Pancreas (tissue), 10 donors: ENCODE measurements at regions not wholly inside any gene's neighbourhood (a gene's known extent, or its start where the extent isn't known, plus 50 kb on each side); places are given as distances from the start of the nearest gene placed in this dataset.
A peak's percentile ranks its signal among the peaks of the same experiment; 100 is the strongest.

Experiments used
- ATAC-seq, 4 donors: fragments of 200-7000 bp; cut with Tn5 transposase; one replicate each; pipeline versions ENCODE4 v1.8.0 to v1.9.1; 2020; ENCODE audit warnings: mild to moderate bottlenecking in 4 of 4, moderate library complexity in 4 of 4
- DNase-seq, 6 donors: peaks; one replicate each; pipeline ENCODE4 v3.0.0-alpha.2; 2020
- FAIRE-seq: peaks from 2 replicates; lab custom pipeline; 2012; peaks lifted over from hg19 to GRCh38; lab: Jason Lieb, UNC
- H3K27ac ChIP-seq, 4 donors: fragments of 200-600 bp; sonication (generic); 1 replicate in 3 of 4; 2 replicates in 1 of 4; pipeline versions ENCODE4 v1.5.0 to v1.8.0; 2020
- H3K27me3 ChIP-seq, 4 donors: fragments of 200-600 bp; one replicate each; pipeline ENCODE4 v1.8.0; 2021
- H3K36me3 ChIP-seq, 3 donors: fragments of 200-600 bp; sonication (generic) in 1 of 3; one replicate each; pipeline versions ENCODE4 v1.5.0 to v1.8.0; 2020 to 2021
- H3K4me1 ChIP-seq, 3 donors: fragments of 200-600 bp; one replicate each; pipeline ENCODE4 v1.8.0; 2021
- H3K4me3 ChIP-seq, 4 donors: fragments of 200-600 bp; sonication (generic) in 2 of 4; one replicate each; pipeline versions ENCODE4 v1.5.0 to v1.8.0; 2020 to 2021
- H3K9me3 ChIP-seq, 4 donors: fragments of 200-600 bp; one replicate each; pipeline ENCODE4 v1.8.0; 2021
- WGBS, 2 donors: extraction: QIAGEN DNeasy Blood & Tissue Kit; methylation state at CpG; one replicate each; pipeline ENCODE4 v1.1.7; 2013; 5-methylcytosine and 5-hydroxymethylcytosine counted together
- intact Hi-C, 3 donors: fragments of 100-400 bp; cut with DNase I; formaldehyde crosslinking; loops; one replicate each; pipeline versions ENCODE4 v1.11.1 to v1.14.2; 2022
- TF ChIP-seq, protein P1 (sequence below), 4 donors: fragments of 200-600 bp; sonication (generic) in 3 of 4; IDR thresholded peaks; one replicate each; pipeline versions ENCODE4 v1.5.0 to v1.8.0; 2021; ENCODE audit warnings: antibody characterized with exemption in 4 of 4
- donor health status: healthy with polysubstance abuse.
- donor health status: DM: no; HTN: no; CAD: no; lungs with moderate emphysema.
- donor health status: DM: no; HTN: no; CAD: no.
- donor health status: control.
- donor health status: control.
- donor health status: Bipolar disorder and iron deficiency.
- donor health status: DM: yes; HTN: yes; CAD: no.
- donor health status: DM: no; HTN: no; CAD: no.
- donor health status: DM: no; HTN: no; CAD: no.
- donor health status: DM: yes; HTN: yes; CAD: no.

GRCh38 chr5:82595113-82595512 is 317.0 kb upstream of the RPS23 start:
- TF ChIP-seq, protein P1, sequence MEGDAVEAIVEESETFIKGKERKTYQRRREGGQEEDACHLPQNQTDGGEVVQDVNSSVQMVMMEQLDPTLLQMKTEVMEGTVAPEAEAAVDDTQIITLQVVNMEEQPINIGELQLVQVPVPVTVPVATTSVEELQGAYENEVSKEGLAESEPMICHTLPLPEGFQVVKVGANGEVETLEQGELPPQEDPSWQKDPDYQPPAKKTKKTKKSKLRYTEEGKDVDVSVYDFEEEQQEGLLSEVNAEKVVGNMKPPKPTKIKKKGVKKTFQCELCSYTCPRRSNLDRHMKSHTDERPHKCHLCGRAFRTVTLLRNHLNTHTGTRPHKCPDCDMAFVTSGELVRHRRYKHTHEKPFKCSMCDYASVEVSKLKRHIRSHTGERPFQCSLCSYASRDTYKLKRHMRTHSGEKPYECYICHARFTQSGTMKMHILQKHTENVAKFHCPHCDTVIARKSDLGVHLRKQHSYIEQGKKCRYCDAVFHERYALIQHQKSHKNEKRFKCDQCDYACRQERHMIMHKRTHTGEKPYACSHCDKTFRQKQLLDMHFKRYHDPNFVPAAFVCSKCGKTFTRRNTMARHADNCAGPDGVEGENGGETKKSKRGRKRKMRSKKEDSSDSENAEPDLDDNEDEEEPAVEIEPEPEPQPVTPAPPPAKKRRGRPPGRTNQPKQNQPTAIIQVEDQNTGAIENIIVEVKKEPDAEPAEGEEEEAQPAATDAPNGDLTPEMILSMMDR (IDR thresholded peaks at IDR 0.05) = no peak
- Histone ChIP-seq H3K4me3 (no peak overlapping the region), H3K4me1 (peaks cover 0 to 4% (median 0%) of the 10 kb centered on the region in 3 donors), H3K36me3 (no peaks in the 10 kb centered on the region), H3K27me3 (no peaks in the 10 kb centered on the region), H3K27ac (no peak overlapping the region), H3K9me3 (no peaks in the 10 kb centered on the region)
- WGBS, 2 donors = 25 to 47% methylated on average over 4 of the region's 4 CpGs
- peak in 3 of 6 donors; percentile 18 to 26 (median 22) for DNase-seq
- ATAC-seq = peak; percentile 46 to 79 (median 72)
- no peak for FAIRE-seq
- intact Hi-C loops = no loop called here

DNA sequence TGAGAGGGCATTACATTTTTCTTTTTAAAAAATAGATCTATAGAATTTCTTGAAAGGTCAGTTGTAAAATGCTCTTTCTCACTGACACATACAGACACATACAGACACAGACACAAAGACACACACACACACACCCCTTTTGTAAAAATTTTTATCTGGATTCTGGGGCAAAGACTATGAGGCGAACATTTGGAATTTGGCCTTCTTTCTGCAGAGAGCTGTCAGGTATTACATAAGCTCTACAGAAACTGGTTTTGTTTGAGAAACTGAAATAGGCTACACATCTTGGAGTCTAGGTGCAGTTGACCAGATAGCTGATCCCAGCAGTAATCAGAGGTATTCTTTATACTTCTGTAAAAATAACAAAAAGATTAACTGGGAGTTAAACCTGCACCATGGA is 315.9 kb upstream of the RPS23 start:
- no peak overlapping the region for H3K27ac ChIP-seq
- no peaks in the 10 kb centered on the region for H3K36me3 ChIP-seq
- intact Hi-C loops = no loop called here
- FAIRE-seq (no peak), DNase-seq (no peak), ATAC-seq (peak in 3 of 4 donors; percentile 20 to 58 (median 35))
- TF ChIP-seq, protein P1 (IDR thresholded peaks at IDR 0.05) = no peak
- H3K4me1 ChIP-seq = peaks cover 0 to 4% (median 0%) of the 10 kb centered on the region in 3 donors
- no peak overlapping the region for H3K4me3 ChIP-seq
- no peaks in the 10 kb centered on the region for H3K27me3 ChIP-seq
- no peaks in the 10 kb centered on the region for H3K9me3 ChIP-seq
- 20 to 32% methylated on average over 1 of the region's 1 CpG for WGBS, 2 donors

DNA sequence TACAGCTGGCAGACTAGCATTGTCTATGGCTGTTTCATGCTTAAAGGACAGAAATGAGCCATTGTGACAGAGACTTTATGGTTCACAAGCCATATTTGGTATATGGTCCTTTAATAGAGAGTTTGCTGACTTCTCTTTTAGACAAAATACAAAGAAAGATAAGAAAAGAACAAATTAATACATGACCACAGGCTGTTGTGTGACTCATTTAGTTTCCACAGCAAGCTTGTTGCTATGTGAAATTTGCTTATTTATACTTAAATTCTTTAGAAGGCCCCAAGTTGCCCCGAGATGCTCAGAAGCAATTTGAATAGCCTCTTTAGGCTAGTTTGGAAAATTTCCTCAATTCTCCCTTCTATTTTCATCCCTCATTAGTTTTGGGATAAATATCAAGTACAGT is 315.3 kb upstream of the RPS23 start:
- Histone ChIP-seq H3K27ac (no peak overlapping the region), H3K9me3 (no peaks in the 10 kb centered on the region), H3K4me1 (peaks cover 0 to 4% (median 0%) of the 10 kb centered on the region in 3 donors), H3K27me3 (no peaks in the 10 kb centered on the region), H3K36me3 (no peaks in the 10 kb centered on the region), H3K4me3 (no peak overlapping the region)
- ATAC-seq (no peak), DNase-seq (no peak), FAIRE-seq (no peak)
- TF ChIP-seq, protein P1 (IDR thresholded peaks at IDR 0.05) = no peak
- intact Hi-C loops = no loop called here
- WGBS, 2 donors = 85 to 92% methylated on average over 1 of the region's 1 CpG

DNA sequence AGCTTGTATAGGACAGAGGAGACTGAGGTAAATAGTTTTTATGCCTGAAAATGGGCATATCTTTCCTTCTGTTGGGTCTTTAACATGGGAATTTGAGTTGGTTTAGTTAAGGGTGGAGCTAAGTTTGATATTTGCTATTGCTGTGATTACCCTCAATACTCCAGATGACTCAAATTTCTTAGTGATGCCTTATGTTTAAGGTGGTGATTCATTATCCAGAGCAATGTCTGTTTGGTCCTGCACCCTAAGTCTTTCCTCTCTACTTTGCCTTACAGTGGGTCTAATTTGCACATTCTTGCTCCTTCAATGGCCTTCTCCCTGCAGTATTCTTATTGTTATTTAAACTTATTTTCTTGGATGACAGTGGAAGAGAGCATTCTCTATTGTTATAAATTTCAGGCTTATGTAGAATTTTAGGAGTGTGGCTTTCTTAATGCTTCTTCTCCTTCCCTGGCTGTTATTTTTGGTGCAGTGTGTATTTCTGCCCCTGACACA is 312.9 kb upstream of the RPS23 start:
- intact Hi-C loops = no loop called here

GRCh38 chr5:82590112-82590511 is 312.0 kb upstream of the RPS23 start:
- Histone ChIP-seq H3K4me1 (peaks cover 0 to 8% (median 2%) of the 10 kb centered on the region in 3 donors), H3K4me3 (no peak overlapping the region), H3K36me3 (no peaks in the 10 kb centered on the region), H3K27me3 (no peaks in the 10 kb centered on the region), H3K27ac (no peak overlapping the region), H3K9me3 (no peaks in the 10 kb centered on the region)
- FAIRE-seq (no peak), DNase-seq (no peak), ATAC-seq (no peak)
- TF ChIP-seq, protein P1 (IDR thresholded peaks at IDR 0.05) = no peak
- intact Hi-C loops = no loop called here
- 90 to 100% methylated on average over 1 of the region's 1 CpG for WGBS, 2 donors

More for the DNA sequence above, 312.9 kb upstream of the RPS23 start:
- H3K36me3 ChIP-seq = no peaks in the 10 kb centered on the region
- no peak overlapping the region for H3K4me3 ChIP-seq
- H3K27me3 ChIP-seq = no peaks in the 10 kb centered on the region
- DNase-seq = no peak
- TF ChIP-seq, protein P1 (IDR thresholded peaks at IDR 0.05) = no peak
- ATAC-seq = no peak
- peaks cover 0 to 8% (median 4%) of the 10 kb centered on the region in 3 donors for H3K4me1 ChIP-seq
- no peak overlapping the region for H3K27ac ChIP-seq
- FAIRE-seq = no peak
- H3K9me3 ChIP-seq = no peaks in the 10 kb centered on the region
